GM12878 (cell line): ENCODE measurements at regions not wholly inside any gene's neighbourhood (a gene's known extent, or its start where the extent isn't known, plus 50 kb on each side); places are given as distances from the start of the nearest gene placed in this dataset.
"Not testable (repeated sequence)": the region's sequence is repeated elsewhere in the genome, so short reads cannot be mapped to it uniquely, and the experiment has no call there.

Source experiments
- ATAC-seq: fragments of 200-7000 bp; cut with Tn5 transposase; 3 replicates; pipeline ENCODE4 v1.9.1; 2020; ENCODE audit warnings: mild to moderate bottlenecking, moderate library complexity
- BruUV-seq: library from RNA; stranded (reverse); fragments of 400-500 nt; replicated peaks from 2 replicates; lab custom pipeline; 2021; lab: Mats Ljungman, UMichigan
- CTCF ChIA-PET: fragments of 300-600 bp; sonication (Branson Sonifier 250); formaldehyde crosslinking; extraction: SDS; loops from one replicate; lab custom pipeline; 2021; ENCODE audit warnings: inconsistent platforms; lab: Yijun Ruan, JAX
- POLR2A ChIA-PET: fragments of 350-600 bp; formaldehyde crosslinking; extraction: SDS; loops from one replicate; lab custom pipeline; 2021; ENCODE audit warnings: inconsistent platforms; lab: Charles Lee
- RAD21 ChIA-PET: fragments of 300-600 bp; sonication (Branson Sonifier 250); formaldehyde crosslinking; loops from one replicate; lab custom pipeline; 2023; ENCODE audit warnings: antibody characterized with exemption; ENCODE audit not compliant: unreplicated experiment; lab: Charles Lee
- SMC1A ChIA-PET: fragments of 300-600 bp; sonication (Branson Sonifier 250); formaldehyde crosslinking; loops from one replicate; lab custom pipeline; 2023; ENCODE audit not compliant: unreplicated experiment, uncharacterized antibody; lab: Charles Lee
- DNase-seq: peaks from one replicate; pipeline ENCODE4 v3.0.0-alpha.2; 2011; ENCODE audit warnings: low read depth, low spot score
- FAIRE-seq: peaks from 3 replicates; lab custom pipeline; 2011; peaks lifted over from hg19 to GRCh38; lab: Jason Lieb, UNC
- H2AFZ ChIP-seq: 2 replicates; pipeline ENCODE4 v1.6.0; 2011; ENCODE audit warnings: low read depth, low read length, control low read depth; ENCODE audit not compliant: control insufficient read depth
- H3K27ac ChIP-seq: 2 replicates; pipeline ENCODE4 v1.5.1; 2011; ENCODE audit warnings: control low read depth; ENCODE audit not compliant: control insufficient read depth, insufficient read depth
- H3K27me3 ChIP-seq, 2 experiments: replicated peaks in 1 of 2; 2 replicates each; pipeline versions ENCODE4 v1.6.0 to v1.6.1; 2011; ENCODE audit warnings: low read length in 1 of 2; ENCODE audit not compliant: control insufficient read depth in 2 of 2, insufficient read depth in 2 of 2
- H3K36me3 ChIP-seq, 2 experiments: 2 replicates each; pipeline ENCODE4 v1.5.1; 2011; ENCODE audit warnings: low read length in 1 of 2; ENCODE audit not compliant: control insufficient read depth in 2 of 2, insufficient read depth in 2 of 2
- H3K4me1 ChIP-seq: 2 replicates; pipeline ENCODE4 v1.6.1; 2011; ENCODE audit warnings: mild to moderate bottlenecking, low read length, moderate library complexity, mixed read lengths; ENCODE audit not compliant: control insufficient read depth, insufficient read depth
- H3K4me2 ChIP-seq: 2 replicates; pipeline ENCODE4 v1.6.0; 2011; ENCODE audit warnings: control low read depth; ENCODE audit not compliant: control insufficient read depth, insufficient read depth
- H3K4me3 ChIP-seq: fragments of 200-600 bp; sonication (generic); 2 replicates; pipeline ENCODE4 v1.5.1; 2016
- H3K79me2 ChIP-seq: 2 replicates; pipeline ENCODE4 v1.6.0; 2011; ENCODE audit warnings: low read length; ENCODE audit not compliant: control insufficient read depth, insufficient read depth
- H3K9ac ChIP-seq: 2 replicates; pipeline ENCODE4 v1.8.0; 2011; ENCODE audit warnings: low read length, control low read depth, mixed read lengths; ENCODE audit not compliant: control insufficient read depth, insufficient read depth
- H3K9me3 ChIP-seq: replicated peaks from 3 replicates; pipeline ENCODE4 v1.5.1; 2011; ENCODE audit warnings: mild to moderate bottlenecking, low read length; ENCODE audit not compliant: control insufficient read depth, insufficient read depth
- H4K20me1 ChIP-seq: 2 replicates; pipeline ENCODE4 v1.6.0; 2011; ENCODE audit not compliant: control insufficient read depth, insufficient read depth
- WGBS: methylation state at CpG from one replicate; pipeline ENCODE4 v1.1.6; 2016; ENCODE audit warnings: low lambda C conversion rate; ENCODE audit not compliant: insufficient replicate concordance, insufficient coverage; ENCODE audit errors: missing lambda C conversion rate; 5-methylcytosine and 5-hydroxymethylcytosine counted together
- in situ Hi-C: fragments of 300-500 bp; cut with MboI; formaldehyde crosslinking; loops from 9 replicates; pipeline ENCODE4 v1.14.3; 2018; ENCODE audit warnings: mixed read lengths
- intact Hi-C: fragments of 100-400 bp; cut with micrococcal nuclease; formaldehyde crosslinking; loops from one replicate; pipeline ENCODE4 v1.14.2; 2022; ENCODE audit not compliant: unreplicated experiment

DNA sequence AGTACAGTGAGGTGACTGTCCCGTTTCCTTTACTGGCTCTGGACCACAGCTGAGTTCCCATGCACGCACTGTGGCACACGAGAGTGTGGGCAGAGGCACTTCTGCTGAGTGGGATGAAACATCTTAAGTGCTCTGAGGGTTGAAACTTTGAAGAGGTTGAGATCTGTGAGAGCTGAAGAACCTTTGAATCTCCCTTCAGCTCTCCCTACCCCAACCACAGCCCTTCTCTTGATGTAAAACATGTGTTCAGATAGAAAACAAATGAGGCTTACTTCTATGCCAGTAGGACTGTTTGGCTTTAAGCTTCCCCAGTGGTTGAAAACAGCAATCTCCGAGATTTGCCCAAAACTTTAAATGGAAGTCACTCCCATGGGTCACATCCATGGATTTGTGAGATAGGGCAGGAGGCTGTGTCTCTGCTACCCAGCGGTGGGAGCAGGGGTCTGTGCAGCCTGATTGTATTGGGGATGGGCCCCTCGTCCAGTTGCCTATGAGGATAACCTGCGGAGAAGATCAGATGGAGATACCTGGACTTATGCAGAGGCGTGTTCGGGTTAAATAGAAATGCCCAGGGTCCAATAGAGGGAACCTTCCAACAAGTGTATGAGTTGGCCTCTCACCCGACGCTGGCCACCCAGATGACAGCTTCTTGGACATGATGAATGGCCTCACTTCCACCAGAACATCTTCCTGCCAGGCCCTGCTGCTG is 178.0 kb upstream of the PLGLB2 start:
- POLR2A ChIA-PET, RAD21 ChIA-PET, H3K4me3 ChIP-seq, ATAC-seq, H3K9ac ChIP-seq, H2AFZ ChIP-seq, DNase-seq, H3K36me3 ChIP-seq, H4K20me1 ChIP-seq, H3K4me1 ChIP-seq, BruUV-seq, CTCF ChIA-PET, H3K79me2 ChIP-seq, H3K4me2 ChIP-seq, FAIRE-seq, intact Hi-C loops, H3K27ac ChIP-seq, in situ Hi-C loops, H3K9me3 ChIP-seq, SMC1A ChIA-PET, H3K27me3 ChIP-seq: not testable (repeated sequence)
- WGBS: 64% methylated on average over 10 of the region's 11 CpGs

DNA sequence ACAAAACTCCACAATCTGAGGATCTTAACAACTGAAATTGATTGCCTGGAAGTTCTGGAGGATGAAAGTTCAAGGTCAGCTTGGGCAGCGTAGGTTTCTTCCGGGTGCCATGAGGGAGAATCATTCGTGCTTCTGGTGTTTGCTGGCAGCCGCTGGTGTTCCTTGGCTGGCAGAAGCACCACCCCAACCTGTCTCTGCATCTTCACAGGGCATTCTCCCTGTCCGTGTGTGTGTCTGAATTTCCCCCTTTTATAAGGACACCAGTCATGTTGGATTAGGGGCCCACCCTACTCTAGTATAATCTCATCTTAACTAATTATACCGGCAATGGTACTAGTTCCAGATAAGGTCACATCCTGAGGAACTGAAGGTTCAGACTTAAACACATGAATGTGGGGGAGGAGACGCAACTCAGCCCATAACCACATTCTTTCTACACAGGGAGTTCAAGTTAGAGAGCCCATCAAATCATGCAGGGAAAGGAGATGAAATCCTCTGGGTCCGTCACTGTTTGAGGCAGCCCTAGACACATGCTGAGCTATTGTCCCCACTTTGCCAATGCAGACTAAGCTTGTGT is 175.9 kb upstream of the PLGLB2 start:
- H4K20me1 ChIP-seq, H3K4me3 ChIP-seq, H3K4me2 ChIP-seq, FAIRE-seq, in situ Hi-C loops, DNase-seq, H3K27ac ChIP-seq, intact Hi-C loops, ATAC-seq, H3K27me3 ChIP-seq, H3K36me3 ChIP-seq, CTCF ChIA-PET, SMC1A ChIA-PET, H3K9ac ChIP-seq, BruUV-seq, H2AFZ ChIP-seq, H3K9me3 ChIP-seq, H3K4me1 ChIP-seq, H3K79me2 ChIP-seq, RAD21 ChIA-PET, POLR2A ChIA-PET: not testable (repeated sequence)
- 58% methylated on average over 2 of the region's 8 CpGs for WGBS

DNA sequence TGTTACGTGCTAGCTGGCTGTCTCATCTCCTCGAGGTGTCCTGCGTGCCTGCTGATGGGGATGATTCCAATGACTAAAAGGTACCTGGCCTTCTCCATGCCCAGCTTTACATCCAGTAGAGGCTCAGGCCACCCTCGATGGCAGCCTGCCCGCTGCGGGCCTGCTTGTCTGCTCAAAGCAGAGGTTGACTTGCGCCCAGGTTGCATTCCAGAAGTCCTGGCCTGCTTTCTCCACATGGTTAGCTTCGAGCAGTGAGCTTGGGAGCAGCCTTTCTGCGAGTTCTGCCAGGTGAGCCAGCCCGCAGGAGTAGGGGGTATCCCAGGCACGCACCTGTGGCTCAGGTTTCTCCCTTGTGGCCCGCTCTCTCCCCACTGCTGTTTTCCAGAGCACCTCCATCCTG is 175.0 kb upstream of the PLGLB2 start:
- H3K36me3 ChIP-seq, H3K4me3 ChIP-seq, intact Hi-C loops, H3K79me2 ChIP-seq, SMC1A ChIA-PET, CTCF ChIA-PET, H3K9ac ChIP-seq, H3K27me3 ChIP-seq, in situ Hi-C loops, H3K27ac ChIP-seq, H2AFZ ChIP-seq, H3K4me1 ChIP-seq, FAIRE-seq, H3K9me3 ChIP-seq, H3K4me2 ChIP-seq, POLR2A ChIA-PET, BruUV-seq, H4K20me1 ChIP-seq, RAD21 ChIA-PET, DNase-seq, ATAC-seq: not testable (repeated sequence)
- 83% methylated on average over 4 of the region's 12 CpGs for WGBS
